Astrocyte (in vitro differentiated cells and primary cell): ENCODE measurements at regions not wholly inside any gene's neighbourhood (a gene's known extent, or its start where the extent isn't known, plus 50 kb on each side); places are given as distances from the start of the nearest gene placed in this dataset.

Source experiments
- DNase-seq: peaks from one replicate; pipeline ENCODE4 v3.0.0-alpha.2; 2010; ENCODE audit warnings: low read depth
- FAIRE-seq: peaks from 2 replicates; lab custom pipeline; 2011; peaks lifted over from hg19 to GRCh38; lab: Jason Lieb, UNC
- H2AFZ ChIP-seq: 2 replicates; pipeline ENCODE4 v1.6.0; 2012; ENCODE audit warnings: low read depth, low read length, inconsistent platforms
- H3K27ac ChIP-seq: 2 replicates; pipeline ENCODE4 v1.5.1; 2011; ENCODE audit warnings: low read depth, low read length, inconsistent platforms
- H3K27me3 ChIP-seq: 2 replicates; pipeline ENCODE4 v1.6.0; 2011; ENCODE audit warnings: low read length, inconsistent platforms; ENCODE audit not compliant: insufficient read depth
- H3K36me3 ChIP-seq: 2 replicates; pipeline ENCODE4 v1.5.1; 2011; ENCODE audit warnings: low read length, inconsistent platforms; ENCODE audit not compliant: insufficient read depth
- H3K4me1 ChIP-seq: 2 replicates; pipeline ENCODE4 v1.5.1; 2011; ENCODE audit warnings: low read length, inconsistent platforms; ENCODE audit not compliant: insufficient read depth
- H3K4me2 ChIP-seq: 2 replicates; pipeline ENCODE4 v1.6.0; 2012; ENCODE audit warnings: low read length, inconsistent platforms
- H3K4me3 ChIP-seq: 2 replicates; pipeline ENCODE4 v1.5.1; 2011; ENCODE audit warnings: low read depth, mild to moderate bottlenecking, low read length, inconsistent platforms; ENCODE audit not compliant: insufficient read depth
- H3K79me2 ChIP-seq: 2 replicates; pipeline ENCODE4 v1.6.0; 2012; ENCODE audit warnings: mild to moderate bottlenecking, low read length, inconsistent platforms; ENCODE audit not compliant: insufficient read depth
- H3K9ac ChIP-seq: 2 replicates; pipeline ENCODE4 v1.6.0; 2012; ENCODE audit warnings: mild to moderate bottlenecking, low read length, inconsistent platforms
- H3K9me3 ChIP-seq: 2 replicates; pipeline ENCODE4 v1.5.1; 2012; ENCODE audit warnings: low read depth, mild to moderate bottlenecking, low read length, inconsistent platforms; ENCODE audit not compliant: insufficient read depth
- H4K20me1 ChIP-seq: 2 replicates; pipeline ENCODE4 v1.6.0; 2012; ENCODE audit warnings: low read length, inconsistent platforms; ENCODE audit not compliant: insufficient read depth
- H3K27ac Mint-ChIP-seq: one replicate; pipeline ENCODE4 v1.8.0; 2021; ENCODE audit warnings: mild to moderate bottlenecking, mixed read lengths; ENCODE audit not compliant: unreplicated experiment
- H3K27me3 Mint-ChIP-seq: one replicate; pipeline ENCODE4 v1.8.0; 2021; ENCODE audit warnings: low read depth, mixed read lengths; ENCODE audit not compliant: unreplicated experiment
- H3K36me3 Mint-ChIP-seq: one replicate; pipeline ENCODE4 v1.8.0; 2021; ENCODE audit warnings: low read depth, mixed read lengths; ENCODE audit not compliant: unreplicated experiment
- H3K4me1 Mint-ChIP-seq: one replicate; pipeline ENCODE4 v1.8.0; 2021; ENCODE audit warnings: low read depth, mixed read lengths; ENCODE audit not compliant: unreplicated experiment
- H3K4me3 Mint-ChIP-seq: one replicate; pipeline ENCODE4 v1.8.0; 2021; ENCODE audit warnings: mild to moderate bottlenecking, moderate library complexity, mixed read lengths; ENCODE audit not compliant: unreplicated experiment
- H3K9me3 Mint-ChIP-seq: one replicate; pipeline ENCODE4 v1.8.0; 2021; ENCODE audit warnings: mild to moderate bottlenecking, mixed read lengths; ENCODE audit not compliant: unreplicated experiment
- CTCF ChIP-seq: IDR thresholded peaks from 2 replicates; pipeline ENCODE4 v1.5.1; 2011; ENCODE audit warnings: low read depth, mild to moderate bottlenecking, inconsistent platforms, low read length, moderate library complexity; ENCODE audit not compliant: insufficient read depth
- EZH2 ChIP-seq: IDR thresholded peaks from 2 replicates; pipeline ENCODE4 v1.6.1; 2012; ENCODE audit warnings: mild to moderate bottlenecking, low read length, inconsistent platforms; ENCODE audit not compliant: insufficient read depth

- Histone ChIP-seq H3K9me3 (no peaks in the 10 kb centered on the region), H3K4me1 (peaks cover 4% of the 10 kb centered on the region), H4K20me1 (no peaks in the 10 kb centered on the region), H3K36me3 (no peaks in the 10 kb centered on the region), H3K4me3 (no peak overlapping the region), H2AFZ (no peak overlapping the region), H3K27ac (no peak overlapping the region), H3K79me2 (no peaks in the 10 kb centered on the region), H3K27me3 (no peaks in the 10 kb centered on the region), H3K9ac (no peak overlapping the region), H3K4me2 (no peak overlapping the region)
- TF ChIP-seq EZH2 (no peak), CTCF (no peak)
- Mint-ChIP-seq H3K4me1 (peaks cover 6% of the 10 kb centered on the region), H3K36me3 (no peaks in the 10 kb centered on the region), H3K9me3 (peaks cover 2% of the 10 kb centered on the region), H3K4me3 (no peak overlapping the region), H3K27ac (no peak overlapping the region), H3K27me3 (peaks cover 30% of the 10 kb centered on the region)
- no peak for FAIRE-seq
- DNase-seq, result no peak
These were observed 301.0 kb downstream of the GADD45G start for GRCh38 chr9:89905606-89906338.

GRCh38 chr9:89911721-89912604 is 307.2 kb downstream of the GADD45G start:
- Histone ChIP-seq H3K79me2 (no peaks in the 10 kb centered on the region), H3K4me2 (no peak overlapping the region), H3K4me1 (peaks cover 4% of the 10 kb centered on the region), H3K36me3 (no peaks in the 10 kb centered on the region), H3K27ac (no peak overlapping the region), H3K9ac (no peak overlapping the region), H3K27me3 (no peaks in the 10 kb centered on the region), H3K4me3 (no peak overlapping the region), H2AFZ (no peak overlapping the region), H3K9me3 (no peaks in the 10 kb centered on the region), H4K20me1 (no peaks in the 10 kb centered on the region)
- H3K27me3 Mint-ChIP-seq, result peaks cover 34% of the 10 kb centered on the region
- DNase-seq, result peak; percentile 32
- FAIRE-seq, result no peak
- H3K27ac Mint-ChIP-seq, result no peak overlapping the region
- peaks cover 2% of the 10 kb centered on the region for H3K9me3 Mint-ChIP-seq
- H3K4me3 Mint-ChIP-seq, result no peak overlapping the region
- TF ChIP-seq EZH2, result no peak
- TF ChIP-seq CTCF, result no peak
- no peaks in the 10 kb centered on the region for H3K36me3 Mint-ChIP-seq
- H3K4me1 Mint-ChIP-seq, result peaks cover 11% of the 10 kb centered on the region
